ENCODE measurements at regions not wholly inside any gene's neighbourhood (a gene's known extent, or its start where the extent isn't known, plus 50 kb on each side); places are given as distances from the start of the nearest gene placed in this dataset.
"Not testable (repeated sequence)": the region's sequence is repeated elsewhere in the genome, so short reads cannot be mapped to it uniquely, and the experiment has no call there.

DNA sequence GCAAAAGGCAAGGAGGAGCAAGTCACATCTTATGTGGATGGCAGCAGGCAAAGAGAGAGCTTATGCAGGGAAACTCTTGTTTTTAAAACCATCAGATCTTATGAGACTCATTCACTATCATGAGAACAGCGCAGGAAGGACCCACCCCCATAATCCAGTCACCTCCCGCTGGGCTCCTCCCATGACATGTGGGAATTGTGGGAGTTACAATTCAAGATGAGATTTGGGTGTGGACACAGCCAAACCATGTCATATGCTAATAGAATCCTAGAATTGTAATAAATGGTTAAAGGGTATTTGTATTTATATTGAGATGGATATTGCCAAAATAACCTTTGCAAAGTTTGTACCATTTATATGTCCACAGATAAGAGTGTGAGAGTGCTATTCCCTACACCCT, 72.1 kb upstream of the PNPT1 start:
- H2AFZ ChIP-seq (ENCODE audit: low read depth, low read length); H3K27me3 ChIP-seq (ENCODE audit: control insufficient read depth in 2 of 2, insufficient read depth in 2 of 2, low read length in 2 of 2); H3K9ac ChIP-seq (ENCODE audit: insufficient read depth in 1 of 2, low read depth in 2 of 2, low read length in 2 of 2); H3K27ac ChIP-seq (ENCODE audit: extremely low read depth, low read depth, low read length); H3K4me2 ChIP-seq (ENCODE audit: insufficient read depth, low read length); POLR2A ChIA-PET; CTCF ChIA-PET (ENCODE audit: low intra/inter-chr PET ratio); H3K4me1 ChIP-seq (replicated peaks in 1 of 2; ENCODE audit: control insufficient read depth in 2 of 2, insufficient read depth in 2 of 2, low read length in 2 of 2); H3K9me1 ChIP-seq (ENCODE audit: control insufficient read depth, insufficient read depth, low read length); H3K9me3 ChIP-seq (replicated peaks; ENCODE audit: control insufficient read depth, insufficient read depth, low read depth, low read length); FAIRE-seq; H3K4me3 ChIP-seq; H3K36me3 ChIP-seq (ENCODE audit: control insufficient read depth, insufficient read depth, low read length); BruUV-seq (replicated peaks); DNase-seq (ENCODE audit: extremely low read depth in 1 of 4, low spot score in 3 of 4); H3K79me2 ChIP-seq (ENCODE audit: control insufficient read depth, insufficient read depth, low read length); ATAC-seq; H4K20me1 ChIP-seq (replicated peaks; ENCODE audit: control insufficient read depth, insufficient read depth, low read length): not testable (repeated sequence)
- in situ Hi-C loops (cut with MboI) (loop anchor here (5.0 kb wide), 1 partner anchor 207 kb away; no protein-coding TSS in a partner anchor), intact Hi-C loops (cut with micrococcal nuclease) (loop anchor here (5.0 kb wide), 1 partner anchor 48 kb away; no protein-coding TSS in a partner anchor)
- 0% methylated on average over 2 of the region's 2 CpGs for WGBS (ENCODE audit: insufficient coverage, low coverage, missing lambda C conversion rate)

- ChIA-PET CTCF (ENCODE audit: low intra/inter-chr PET ratio) (no interaction called here), POLR2A (no interaction called here)
- Histone ChIP-seq H3K79me2 (ENCODE audit: control insufficient read depth, insufficient read depth, low read length) (no peaks in the 10 kb centered on the region), H4K20me1 (replicated peaks; ENCODE audit: control insufficient read depth, insufficient read depth, low read length) (no peaks in the 10 kb centered on the region), H3K36me3 (ENCODE audit: control insufficient read depth, insufficient read depth, low read length) (no peaks in the 10 kb centered on the region), H3K27me3 (ENCODE audit: control insufficient read depth in 2 of 2, insufficient read depth in 2 of 2, low read length in 2 of 2) (peaks cover 0 to 2% of the 10 kb centered on the region in 2 experiments; a peak in 1 of 5 replicates), H3K27ac (ENCODE audit: extremely low read depth, low read depth, low read length) (no peak overlapping the region), H3K9me1 (ENCODE audit: control insufficient read depth, insufficient read depth, low read length) (no peaks in the 10 kb centered on the region), H3K4me1 (replicated peaks in 1 of 2; ENCODE audit: control insufficient read depth in 2 of 2, insufficient read depth in 2 of 2, low read length in 2 of 2) (no peaks in the 10 kb centered on the region), H3K4me3 (no peak overlapping the region), H2AFZ (ENCODE audit: low read depth, low read length) (no peak overlapping the region), H3K9me3 (replicated peaks; ENCODE audit: control insufficient read depth, insufficient read depth, low read depth, low read length) (no peaks in the 10 kb centered on the region), H3K4me2 (ENCODE audit: insufficient read depth, low read length) (no peak overlapping the region), H3K9ac (ENCODE audit: insufficient read depth in 1 of 2, low read depth in 2 of 2, low read length in 2 of 2) (no peak overlapping the region)
- intact Hi-C loops (cut with micrococcal nuclease) = no loop called here
- 0% methylated on average over 1 of the region's 1 CpG for WGBS (ENCODE audit: insufficient coverage, low coverage, missing lambda C conversion rate)
- no TSS peak for BruUV-seq (replicated peaks)
- FAIRE-seq (no peak), DNase-seq (ENCODE audit: extremely low read depth in 1 of 4, low spot score in 3 of 4) (no peak), ATAC-seq (no peak)
- in situ Hi-C loops (cut with MboI) = loop anchor here (5.0 kb wide), 1 partner anchor 51 kb away; no protein-coding TSS in a partner anchor
- TF ChIP-seq, protein P1, sequence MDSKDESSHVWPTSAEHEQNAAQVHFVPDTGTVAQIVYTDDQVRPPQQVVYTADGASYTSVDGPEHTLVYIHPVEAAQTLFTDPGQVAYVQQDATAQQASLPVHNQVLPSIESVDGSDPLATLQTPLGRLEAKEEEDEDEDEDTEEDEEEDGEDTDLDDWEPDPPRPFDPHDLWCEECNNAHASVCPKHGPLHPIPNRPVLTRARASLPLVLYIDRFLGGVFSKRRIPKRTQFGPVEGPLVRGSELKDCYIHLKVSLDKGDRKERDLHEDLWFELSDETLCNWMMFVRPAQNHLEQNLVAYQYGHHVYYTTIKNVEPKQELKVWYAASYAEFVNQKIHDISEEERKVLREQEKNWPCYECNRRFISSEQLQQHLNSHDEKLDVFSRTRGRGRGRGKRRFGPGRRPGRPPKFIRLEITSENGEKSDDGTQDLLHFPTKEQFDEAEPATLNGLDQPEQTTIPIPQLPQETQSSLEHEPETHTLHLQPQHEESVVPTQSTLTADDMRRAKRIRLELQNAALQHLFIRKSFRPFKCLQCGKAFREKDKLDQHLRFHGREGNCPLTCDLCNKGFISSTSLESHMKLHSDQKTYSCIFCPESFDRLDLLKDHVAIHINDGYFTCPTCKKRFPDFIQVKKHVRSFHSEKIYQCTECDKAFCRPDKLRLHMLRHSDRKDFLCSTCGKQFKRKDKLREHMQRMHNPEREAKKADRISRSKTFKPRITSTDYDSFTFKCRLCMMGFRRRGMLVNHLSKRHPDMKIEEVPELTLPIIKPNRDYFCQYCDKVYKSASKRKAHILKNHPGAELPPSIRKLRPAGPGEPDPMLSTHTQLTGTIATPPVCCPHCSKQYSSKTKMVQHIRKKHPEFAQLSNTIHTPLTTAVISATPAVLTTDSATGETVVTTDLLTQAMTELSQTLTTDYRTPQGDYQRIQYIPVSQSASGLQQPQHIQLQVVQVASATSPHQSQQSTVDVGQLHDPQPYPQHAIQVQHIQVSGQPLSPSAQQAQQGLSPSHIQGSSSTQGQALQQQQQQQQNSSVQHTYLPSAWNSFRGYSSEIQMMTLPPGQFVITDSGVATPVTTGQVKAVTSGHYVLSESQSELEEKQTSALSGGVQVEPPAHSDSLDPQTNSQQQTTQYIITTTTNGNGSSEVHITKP (IDR thresholded peaks at IDR 0.05; ENCODE audit: partially characterized antibody) = no peak
- no peak for TF ChIP-seq RHOXF2B (CRISPR knock-in tag; conservative IDR thresholded peaks at IDR 0.05)
- TF ChIP-seq, protein P2, sequence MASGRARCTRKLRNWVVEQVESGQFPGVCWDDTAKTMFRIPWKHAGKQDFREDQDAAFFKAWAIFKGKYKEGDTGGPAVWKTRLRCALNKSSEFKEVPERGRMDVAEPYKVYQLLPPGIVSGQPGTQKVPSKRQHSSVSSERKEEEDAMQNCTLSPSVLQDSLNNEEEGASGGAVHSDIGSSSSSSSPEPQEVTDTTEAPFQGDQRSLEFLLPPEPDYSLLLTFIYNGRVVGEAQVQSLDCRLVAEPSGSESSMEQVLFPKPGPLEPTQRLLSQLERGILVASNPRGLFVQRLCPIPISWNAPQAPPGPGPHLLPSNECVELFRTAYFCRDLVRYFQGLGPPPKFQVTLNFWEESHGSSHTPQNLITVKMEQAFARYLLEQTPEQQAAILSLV (tag; IDR thresholded peaks at IDR 0.05) = no peak
- TF ChIP-seq HNRNPL (IDR thresholded peaks at IDR 0.05; ENCODE audit: low read depth, low read length) = no peak
- no peak for TF ChIP-seq PHF20 (IDR thresholded peaks at IDR 0.05; ENCODE audit: partially characterized antibody)
- no peak for TF ChIP-seq ZNF707 (CRISPR knock-in tag; conservative IDR thresholded peaks at IDR 0.05)
- no peak for TF ChIP-seq CAMTA2 (CRISPR knock-in tag; conservative IDR thresholded peaks at IDR 0.05)
- no peak for TF ChIP-seq KLF1 (tag; IDR thresholded peaks at IDR 0.05)
- no peak for TF ChIP-seq GATA2 (CRISPR knock-in tag; IDR thresholded peaks at IDR 0.05)
- TF ChIP-seq RFX1 (IDR thresholded peaks at IDR 0.05) = no peak
Measured at GRCh38 chr2:55763721-55764120, 70.1 kb upstream of the PNPT1 start.
